ENCODE measurements at regions not wholly inside any gene's neighbourhood (a gene's known extent, or its start where the extent isn't known, plus 50 kb on each side); places are given as distances from the start of the nearest gene placed in this dataset.

- no peaks in the 10 kb centered on the region for H3K79me2 ChIP-seq (ENCODE audit: insufficient read depth, low read length)
- no peaks in the 10 kb centered on the region for H3K9me2 ChIP-seq (replicated peaks; ENCODE audit: insufficient read depth, low read length)
- H3F3A ChIP-seq (ENCODE audit: insufficient read depth): no peaks in the 10 kb centered on the region
- no peak overlapping the region for H2AFZ ChIP-seq (ENCODE audit: low read depth, low read length, severe bottlenecking)
- H3K4me3 ChIP-seq (ENCODE audit: insufficient read depth, low read length, poor library complexity, severe bottlenecking): no peak overlapping the region
- TF ChIP-seq EZH2phosphoT487 (conservative IDR thresholded peaks at IDR 0.05; ENCODE audit: low read length): no peak
- TF ChIP-seq CTCF (IDR thresholded peaks at IDR 0.05; ENCODE audit: insufficient read depth, low read length, poor library complexity, severe bottlenecking): no peak
- H3K27me3 ChIP-seq (ENCODE audit: low read length): no peaks in the 10 kb centered on the region
- H3K4me2 ChIP-seq (ENCODE audit: low read depth, low read length, poor library complexity, severe bottlenecking): no peak overlapping the region
- no peaks in the 10 kb centered on the region for H4K20me1 ChIP-seq (ENCODE audit: low read depth, low read length)
- H3K9ac ChIP-seq (ENCODE audit: low read length): no peak overlapping the region
- no peaks in the 10 kb centered on the region for H3K9me3 ChIP-seq (ENCODE audit: insufficient read depth, low read length)
- H3K36me3 ChIP-seq (ENCODE audit: low read length): no peaks in the 10 kb centered on the region
- no peak overlapping the region for H3K27ac ChIP-seq (ENCODE audit: low read depth, low read length)
Observed at GRCh38 chr20:22288957-22289356, 295.4 kb downstream of the FOXA2 start.

GRCh38 chr20:22288156-22288555 lies 296.2 kb downstream of the FOXA2 start:
- no peaks in the 10 kb centered on the region for H4K20me1 ChIP-seq (ENCODE audit: low read depth, low read length)
- no peaks in the 10 kb centered on the region for H3K36me3 ChIP-seq (ENCODE audit: low read length)
- H3K9me2 ChIP-seq (replicated peaks; ENCODE audit: insufficient read depth, low read length): no peaks in the 10 kb centered on the region
- no peaks in the 10 kb centered on the region for H3K79me2 ChIP-seq (ENCODE audit: insufficient read depth, low read length)
- no peak overlapping the region for H3K4me3 ChIP-seq (ENCODE audit: insufficient read depth, low read length, poor library complexity, severe bottlenecking)
- H3F3A ChIP-seq (ENCODE audit: insufficient read depth): no peaks in the 10 kb centered on the region
- H3K4me2 ChIP-seq (ENCODE audit: low read depth, low read length, poor library complexity, severe bottlenecking): no peak overlapping the region
- no peak overlapping the region for H3K27ac ChIP-seq (ENCODE audit: low read depth, low read length)
- no peak overlapping the region for H2AFZ ChIP-seq (ENCODE audit: low read depth, low read length, severe bottlenecking)
- TF ChIP-seq CTCF (IDR thresholded peaks at IDR 0.05; ENCODE audit: insufficient read depth, low read length, poor library complexity, severe bottlenecking): no peak
- no peak for TF ChIP-seq EZH2phosphoT487 (conservative IDR thresholded peaks at IDR 0.05; ENCODE audit: low read length)
- no peaks in the 10 kb centered on the region for H3K9me3 ChIP-seq (ENCODE audit: insufficient read depth, low read length)
- H3K9ac ChIP-seq (ENCODE audit: low read length): no peak overlapping the region
- no peaks in the 10 kb centered on the region for H3K27me3 ChIP-seq (ENCODE audit: low read length)

- H3K9me3 ChIP-seq (ENCODE audit: insufficient read depth, low read length): no peaks in the 10 kb centered on the region
- H3K9me2 ChIP-seq (replicated peaks; ENCODE audit: insufficient read depth, low read length): no peaks in the 10 kb centered on the region
- H3K79me2 ChIP-seq (ENCODE audit: insufficient read depth, low read length): no peaks in the 10 kb centered on the region
- no peak overlapping the region for H3K4me3 ChIP-seq (ENCODE audit: insufficient read depth, low read length, poor library complexity, severe bottlenecking)
- no peaks in the 10 kb centered on the region for H3K36me3 ChIP-seq (ENCODE audit: low read length)
- H3K27me3 ChIP-seq (ENCODE audit: low read length): no peaks in the 10 kb centered on the region
- H2AFZ ChIP-seq (ENCODE audit: low read depth, low read length, severe bottlenecking): no peak overlapping the region
- H3K27ac ChIP-seq (ENCODE audit: low read depth, low read length): no peak overlapping the region
- no peak overlapping the region for H3K9ac ChIP-seq (ENCODE audit: low read length)
- no peaks in the 10 kb centered on the region for H3F3A ChIP-seq (ENCODE audit: insufficient read depth)
- no peak overlapping the region for H3K4me2 ChIP-seq (ENCODE audit: low read depth, low read length, poor library complexity, severe bottlenecking)
- no peaks in the 10 kb centered on the region for H4K20me1 ChIP-seq (ENCODE audit: low read depth, low read length)
- TF ChIP-seq CTCF (IDR thresholded peaks at IDR 0.05; ENCODE audit: insufficient read depth, low read length, poor library complexity, severe bottlenecking) (no peak), EZH2phosphoT487 (conservative IDR thresholded peaks at IDR 0.05; ENCODE audit: low read length) (no peak)
Observed at GRCh38 chr20:22285555-22285954, 298.8 kb downstream of the FOXA2 start.
